GM23338 (cell line): ENCODE measurements at regions not wholly inside any gene's neighbourhood (a gene's known extent, or its start where the extent isn't known, plus 50 kb on each side); places are given as distances from the start of the nearest gene placed in this dataset.

Experiments
- CREB1 ChIP-seq: fragments of 250-450 bp; sonication (Bioruptor Pico); IDR thresholded peaks from 2 replicates; pipeline ENCODE4 v1.5.0; 2020; ENCODE audit warnings: low read depth, mild to moderate bottlenecking, moderate library complexity
- EZH2 ChIP-seq: fragments of 200-600 bp; sonication (generic); IDR thresholded peaks from one replicate; pipeline ENCODE4 v1.8.0; 2017; ENCODE audit warnings: antibody characterized with exemption, mild to moderate bottlenecking, low read depth; ENCODE audit not compliant: unreplicated experiment
- EZH2phosphoT487 ChIP-seq: fragments of 200-600 bp; sonication (generic); IDR thresholded peaks from one replicate; pipeline ENCODE4 v1.8.1; 2018; ENCODE audit warnings: antibody characterized with exemption; ENCODE audit not compliant: unreplicated experiment
- JUNB ChIP-seq: IDR thresholded peaks from one replicate; pipeline ENCODE4 v1.6.1; 2016; ENCODE audit warnings: antibody characterized with exemption; ENCODE audit not compliant: unreplicated experiment
- NANOG ChIP-seq: IDR thresholded peaks from 2 replicates; pipeline ENCODE4 v1.6.1; 2016; ENCODE audit warnings: antibody characterized with exemption, borderline replicate concordance
- POLR2AphosphoS5 ChIP-seq: IDR thresholded peaks from 2 replicates; pipeline ENCODE4 v1.6.1; 2016; ENCODE audit warnings: antibody characterized with exemption, low read depth
- ZNF331 ChIP-seq: fragments of 250-450 bp; sonication (Bioruptor Pico); IDR thresholded peaks from 2 replicates; pipeline ENCODE4 v1.5.0; 2020; ENCODE audit warnings: low read depth, mild to moderate bottlenecking, moderate library complexity
- TF ChIP-seq, protein P1 (sequence below), 2 experiments: fragments of 200-600 bp in 1 of 2; sonication (generic) in 1 of 2; conservative IDR thresholded peaks; 2 replicates each; pipeline versions ENCODE4 v1.5.1 to v1.6.1; 2016 to 2017; ENCODE audit warnings: antibody characterized with exemption in 2 of 2, low read depth in 2 of 2, mild to moderate bottlenecking in 2 of 2, moderate library complexity in 1 of 2
- TF ChIP-seq, protein P2 (sequence below): IDR thresholded peaks from one replicate; pipeline ENCODE4 v1.6.1; 2018; ENCODE audit warnings: antibody characterized with exemption; ENCODE audit not compliant: unreplicated experiment
- TF ChIP-seq, protein P3 (sequence below): IDR thresholded peaks from 2 replicates; pipeline ENCODE4 v1.6.1; 2016; ENCODE audit warnings: antibody characterized with exemption

DNA sequence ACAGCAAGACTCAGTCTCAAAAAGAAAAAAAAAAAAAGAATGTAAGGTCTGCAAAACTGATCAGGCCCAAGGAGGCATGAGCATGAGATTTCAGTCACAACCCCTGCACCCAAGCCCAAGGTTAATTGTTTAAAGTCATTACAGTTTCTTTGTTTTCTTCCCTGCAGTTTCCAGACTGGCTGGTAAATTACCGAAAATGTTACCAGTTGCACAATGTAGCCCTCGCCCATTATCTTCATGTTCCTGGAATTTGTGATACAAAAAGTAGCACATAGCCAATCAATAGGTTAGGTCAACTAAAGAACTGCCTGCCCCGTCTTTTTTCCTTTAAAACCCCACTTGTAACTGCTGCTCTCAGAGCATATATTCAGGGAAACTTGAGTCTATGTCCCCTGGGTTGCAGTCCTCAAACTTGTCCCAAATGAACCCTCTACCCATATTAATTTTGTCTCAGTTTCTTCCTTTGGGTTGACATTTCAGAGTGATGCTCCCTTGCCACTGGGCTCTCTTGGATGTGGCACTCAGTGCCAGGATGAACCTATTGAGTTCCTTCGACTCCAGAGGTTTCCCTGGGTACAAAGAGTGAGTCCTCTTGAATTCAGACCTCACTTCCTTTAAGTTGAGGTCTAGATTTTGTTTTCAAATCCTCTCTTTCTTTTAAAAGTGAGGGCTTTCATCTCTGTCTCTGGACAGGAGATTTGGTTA, 216.2 kb upstream of the HS6ST1 start:
- TF ChIP-seq, protein P1, sequence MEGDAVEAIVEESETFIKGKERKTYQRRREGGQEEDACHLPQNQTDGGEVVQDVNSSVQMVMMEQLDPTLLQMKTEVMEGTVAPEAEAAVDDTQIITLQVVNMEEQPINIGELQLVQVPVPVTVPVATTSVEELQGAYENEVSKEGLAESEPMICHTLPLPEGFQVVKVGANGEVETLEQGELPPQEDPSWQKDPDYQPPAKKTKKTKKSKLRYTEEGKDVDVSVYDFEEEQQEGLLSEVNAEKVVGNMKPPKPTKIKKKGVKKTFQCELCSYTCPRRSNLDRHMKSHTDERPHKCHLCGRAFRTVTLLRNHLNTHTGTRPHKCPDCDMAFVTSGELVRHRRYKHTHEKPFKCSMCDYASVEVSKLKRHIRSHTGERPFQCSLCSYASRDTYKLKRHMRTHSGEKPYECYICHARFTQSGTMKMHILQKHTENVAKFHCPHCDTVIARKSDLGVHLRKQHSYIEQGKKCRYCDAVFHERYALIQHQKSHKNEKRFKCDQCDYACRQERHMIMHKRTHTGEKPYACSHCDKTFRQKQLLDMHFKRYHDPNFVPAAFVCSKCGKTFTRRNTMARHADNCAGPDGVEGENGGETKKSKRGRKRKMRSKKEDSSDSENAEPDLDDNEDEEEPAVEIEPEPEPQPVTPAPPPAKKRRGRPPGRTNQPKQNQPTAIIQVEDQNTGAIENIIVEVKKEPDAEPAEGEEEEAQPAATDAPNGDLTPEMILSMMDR (conservative IDR thresholded peaks at IDR 0.05; ENCODE audit: low read depth in 2 of 2): no peak
- TF ChIP-seq EZH2 (no peak), ZNF331 (CRISPR knock-in tag) (no peak), CREB1 (CRISPR knock-in tag) (no peak), POLR2AphosphoS5 (no peak), JUNB (no peak), EZH2phosphoT487 (no peak), NANOG (no peak)
- TF ChIP-seq, protein P2, sequence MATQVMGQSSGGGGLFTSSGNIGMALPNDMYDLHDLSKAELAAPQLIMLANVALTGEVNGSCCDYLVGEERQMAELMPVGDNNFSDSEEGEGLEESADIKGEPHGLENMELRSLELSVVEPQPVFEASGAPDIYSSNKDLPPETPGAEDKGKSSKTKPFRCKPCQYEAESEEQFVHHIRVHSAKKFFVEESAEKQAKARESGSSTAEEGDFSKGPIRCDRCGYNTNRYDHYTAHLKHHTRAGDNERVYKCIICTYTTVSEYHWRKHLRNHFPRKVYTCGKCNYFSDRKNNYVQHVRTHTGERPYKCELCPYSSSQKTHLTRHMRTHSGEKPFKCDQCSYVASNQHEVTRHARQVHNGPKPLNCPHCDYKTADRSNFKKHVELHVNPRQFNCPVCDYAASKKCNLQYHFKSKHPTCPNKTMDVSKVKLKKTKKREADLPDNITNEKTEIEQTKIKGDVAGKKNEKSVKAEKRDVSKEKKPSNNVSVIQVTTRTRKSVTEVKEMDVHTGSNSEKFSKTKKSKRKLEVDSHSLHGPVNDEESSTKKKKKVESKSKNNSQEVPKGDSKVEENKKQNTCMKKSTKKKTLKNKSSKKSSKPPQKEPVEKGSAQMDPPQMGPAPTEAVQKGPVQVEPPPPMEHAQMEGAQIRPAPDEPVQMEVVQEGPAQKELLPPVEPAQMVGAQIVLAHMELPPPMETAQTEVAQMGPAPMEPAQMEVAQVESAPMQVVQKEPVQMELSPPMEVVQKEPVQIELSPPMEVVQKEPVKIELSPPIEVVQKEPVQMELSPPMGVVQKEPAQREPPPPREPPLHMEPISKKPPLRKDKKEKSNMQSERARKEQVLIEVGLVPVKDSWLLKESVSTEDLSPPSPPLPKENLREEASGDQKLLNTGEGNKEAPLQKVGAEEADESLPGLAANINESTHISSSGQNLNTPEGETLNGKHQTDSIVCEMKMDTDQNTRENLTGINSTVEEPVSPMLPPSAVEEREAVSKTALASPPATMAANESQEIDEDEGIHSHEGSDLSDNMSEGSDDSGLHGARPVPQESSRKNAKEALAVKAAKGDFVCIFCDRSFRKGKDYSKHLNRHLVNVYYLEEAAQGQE: no peak
- TF ChIP-seq, protein P3, sequence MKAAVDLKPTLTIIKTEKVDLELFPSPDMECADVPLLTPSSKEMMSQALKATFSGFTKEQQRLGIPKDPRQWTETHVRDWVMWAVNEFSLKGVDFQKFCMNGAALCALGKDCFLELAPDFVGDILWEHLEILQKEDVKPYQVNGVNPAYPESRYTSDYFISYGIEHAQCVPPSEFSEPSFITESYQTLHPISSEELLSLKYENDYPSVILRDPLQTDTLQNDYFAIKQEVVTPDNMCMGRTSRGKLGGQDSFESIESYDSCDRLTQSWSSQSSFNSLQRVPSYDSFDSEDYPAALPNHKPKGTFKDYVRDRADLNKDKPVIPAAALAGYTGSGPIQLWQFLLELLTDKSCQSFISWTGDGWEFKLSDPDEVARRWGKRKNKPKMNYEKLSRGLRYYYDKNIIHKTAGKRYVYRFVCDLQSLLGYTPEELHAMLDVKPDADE: no peak
